Activated T-helper 9 cell treated with anti-CD3 and anti-CD28 coated beads, Interleukin-2, amount 50 U/mL, for 16 hours (primary cell): ENCODE measurements at regions not wholly inside any gene's neighbourhood (a gene's known extent, or its start where the extent isn't known, plus 50 kb on each side); places are given as distances from the start of the nearest gene placed in this dataset.

Source experiments
- DNase-seq: peaks from one replicate; pipeline ENCODE4 v3.0.0-alpha.2; 2020; ENCODE audit warnings: low read depth

DNA sequence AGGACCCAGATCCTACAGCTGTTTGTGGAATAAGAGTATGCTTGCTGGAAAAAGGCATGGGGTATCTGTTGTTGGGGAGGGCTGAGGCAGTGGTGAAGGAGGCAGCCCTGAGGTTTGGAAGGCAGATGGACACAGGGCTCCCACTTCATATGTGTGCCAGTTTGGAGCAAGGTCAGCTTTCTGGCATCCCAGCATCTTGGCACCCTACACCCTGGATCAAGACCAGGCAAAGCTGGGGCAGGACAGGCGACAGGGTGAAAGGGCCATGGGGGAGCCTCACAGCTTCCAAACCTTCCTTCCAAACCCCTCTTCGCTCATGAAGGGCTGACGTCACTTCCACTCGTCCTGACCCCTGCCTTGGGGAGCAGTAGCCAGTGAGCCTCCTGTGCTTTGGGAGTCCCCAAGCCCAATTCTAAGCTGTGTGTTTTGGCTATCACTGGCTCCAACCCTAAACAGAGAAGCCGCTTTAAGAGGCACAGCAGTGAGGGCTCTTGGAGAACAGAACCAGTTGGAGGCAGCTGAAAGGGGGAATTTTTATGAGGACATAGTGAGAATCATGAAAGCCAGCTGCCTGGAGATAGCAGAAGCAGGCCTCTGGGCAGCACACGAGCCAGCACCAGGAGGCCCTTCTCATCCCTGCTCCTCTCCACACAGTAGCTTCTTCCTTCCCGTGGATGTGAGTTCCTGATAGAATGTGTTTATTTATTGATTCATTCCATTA, 448.6 kb upstream of the CDH4 start:
- DNase-seq = no peak

DNA sequence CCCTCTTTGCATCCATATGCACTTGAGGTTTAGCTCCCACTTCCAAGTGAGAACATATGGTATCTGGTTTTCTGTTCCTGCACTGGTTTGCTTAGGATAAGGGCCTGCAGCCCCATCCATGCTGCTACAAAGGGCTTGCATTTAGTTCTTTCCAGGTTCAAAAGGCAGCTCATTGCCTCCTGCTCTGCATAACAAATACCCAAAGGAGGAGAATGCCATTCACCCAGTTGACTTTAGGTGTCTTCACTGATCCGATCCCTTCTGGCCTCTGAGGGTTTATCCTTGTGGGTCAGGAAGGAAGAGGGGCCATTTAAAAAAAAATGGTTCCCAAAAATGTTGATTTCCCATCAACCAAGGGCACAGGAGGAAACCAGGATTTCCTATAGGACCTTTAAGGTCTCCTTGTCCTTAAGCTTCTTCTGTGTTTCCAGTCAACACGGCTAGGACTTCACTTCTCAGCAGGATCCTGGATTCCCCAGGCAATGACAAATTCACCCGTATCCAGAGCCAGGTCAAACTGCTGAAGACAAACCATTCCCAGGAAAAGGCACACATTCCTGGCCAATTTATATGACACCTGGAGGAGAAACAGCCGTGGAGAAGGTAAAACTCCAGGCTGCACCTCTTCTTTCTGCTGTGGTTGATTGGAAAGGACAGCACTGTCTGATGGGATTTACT, 447.7 kb upstream of the CDH4 start:
- DNase-seq = no peak

DNA sequence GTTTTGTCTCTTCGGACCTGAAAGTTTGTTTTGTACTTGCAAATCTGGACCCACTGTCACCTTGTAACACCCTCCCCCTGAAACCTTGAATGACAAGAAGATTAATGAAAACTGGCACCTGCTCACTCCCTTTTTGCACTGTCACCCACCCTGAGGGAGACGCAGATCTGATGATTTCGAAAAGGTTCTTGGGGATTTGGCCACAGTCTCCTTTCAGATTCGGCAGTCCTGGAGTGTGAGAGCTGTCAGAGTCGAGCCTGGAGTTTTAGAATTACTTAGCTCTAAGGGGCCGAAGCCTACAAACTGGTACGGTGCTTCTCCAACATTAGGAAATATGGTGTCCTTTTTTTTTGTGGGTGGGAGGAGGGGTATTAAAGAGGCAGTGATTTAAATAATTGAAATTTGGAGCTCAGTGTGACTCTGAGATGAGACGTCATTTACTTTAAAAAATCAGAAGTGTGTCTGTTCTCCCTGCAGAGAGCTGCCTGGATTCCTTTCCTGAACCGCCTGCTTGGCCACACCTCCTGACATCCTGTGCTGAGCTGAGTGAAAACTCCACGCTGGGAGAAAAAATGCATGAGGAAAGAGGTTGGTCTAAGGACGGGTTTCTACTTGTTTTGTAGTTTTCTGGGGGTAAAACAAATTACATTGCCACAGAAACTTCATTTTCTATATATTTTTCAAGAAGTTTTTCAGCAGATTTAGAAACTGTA, 447.0 kb upstream of the CDH4 start:
- DNase-seq = no peak

DNA sequence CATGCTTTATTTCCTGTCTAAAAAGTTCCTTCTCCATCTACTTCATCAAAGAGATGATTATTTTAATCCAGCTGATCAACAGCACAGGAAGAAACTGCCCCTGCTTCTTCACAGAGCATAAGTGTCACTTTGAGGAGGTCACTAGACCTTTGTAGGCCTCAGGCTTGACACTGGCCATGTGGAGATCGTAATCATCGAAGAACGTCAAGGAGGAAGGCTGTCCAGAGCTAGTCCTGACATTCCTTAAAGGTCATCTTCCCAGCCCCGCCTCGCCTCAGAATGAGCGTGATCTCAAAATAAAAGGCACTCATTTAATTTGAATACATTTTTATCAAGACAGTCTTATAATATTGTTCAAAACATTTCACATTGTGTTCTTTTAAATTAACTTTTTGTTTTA, 445.7 kb upstream of the CDH4 start:
- DNase-seq = no peak

DNA sequence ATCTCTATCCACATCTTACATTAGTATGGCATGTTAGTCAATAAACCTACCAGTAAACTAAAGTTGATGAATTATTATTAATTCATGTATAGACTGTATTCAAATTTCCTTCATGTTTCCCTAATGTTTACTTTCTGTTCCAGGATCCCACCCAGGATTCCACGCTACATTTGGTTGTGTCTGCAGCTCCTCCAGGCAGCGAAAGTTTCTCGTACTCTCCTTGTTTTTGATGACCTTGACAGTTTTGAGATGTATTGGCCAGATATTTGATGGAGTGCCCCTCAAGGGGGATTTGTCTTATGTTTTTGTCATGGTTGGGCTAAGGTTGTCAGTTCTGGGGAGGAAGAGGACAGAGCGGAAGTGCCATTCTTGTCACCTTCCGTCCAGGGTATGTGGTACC, 445.2 kb upstream of the CDH4 start:
- no peak for DNase-seq

DNA sequence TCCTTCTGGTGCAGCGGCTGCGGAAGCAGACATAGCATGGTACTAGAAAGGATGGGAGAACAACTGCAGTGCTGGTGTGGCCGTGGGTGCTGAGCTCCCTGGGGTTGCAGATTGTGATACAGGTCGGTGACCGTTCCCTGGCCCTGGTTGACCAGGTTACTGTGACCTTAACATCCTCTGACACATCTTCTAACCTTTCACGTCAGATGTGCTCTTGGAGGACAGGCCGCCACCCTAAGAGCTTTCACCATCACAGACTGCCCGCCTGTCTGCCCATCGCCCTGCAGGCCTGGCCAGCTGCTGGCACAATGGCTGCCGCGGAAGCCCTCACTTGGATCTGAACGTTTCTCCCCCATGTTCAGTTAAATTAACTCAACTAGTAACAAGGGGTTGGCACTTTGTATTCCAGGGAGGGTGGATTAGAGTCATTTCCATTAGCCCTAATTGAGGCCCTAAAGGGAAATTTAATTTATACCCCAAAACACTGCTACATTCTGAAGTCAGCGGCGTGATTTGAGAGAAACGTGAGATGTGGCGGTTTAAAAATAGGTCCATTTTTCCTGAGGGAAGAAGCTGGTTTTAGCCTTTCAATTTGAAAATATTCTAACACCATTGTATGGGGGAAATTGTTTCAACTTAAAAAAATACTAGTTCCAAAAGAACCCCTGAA, 443.9 kb upstream of the CDH4 start:
- no peak for DNase-seq

DNA sequence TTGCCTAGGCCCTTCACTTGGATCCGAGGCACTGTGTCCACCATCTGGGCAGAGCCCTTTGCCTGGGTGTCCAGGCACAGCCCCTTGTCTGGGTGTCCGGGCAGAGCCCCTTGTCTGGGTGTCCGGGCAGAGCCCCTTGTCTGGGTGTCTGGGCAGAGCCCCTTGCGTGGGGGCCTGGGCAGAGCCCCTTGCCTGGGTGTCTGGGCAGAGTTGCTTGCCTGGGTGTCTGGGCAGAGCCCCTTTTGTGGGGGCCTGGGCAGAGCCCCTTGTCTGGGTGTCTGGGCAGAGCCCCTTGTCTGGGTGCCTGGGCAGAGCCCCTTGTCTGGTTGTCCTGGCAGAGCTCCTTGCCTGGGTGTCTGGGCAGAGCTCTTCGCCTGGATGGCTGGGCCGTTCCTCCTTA, 443.4 kb upstream of the CDH4 start:
- DNase-seq = no peak

DNA sequence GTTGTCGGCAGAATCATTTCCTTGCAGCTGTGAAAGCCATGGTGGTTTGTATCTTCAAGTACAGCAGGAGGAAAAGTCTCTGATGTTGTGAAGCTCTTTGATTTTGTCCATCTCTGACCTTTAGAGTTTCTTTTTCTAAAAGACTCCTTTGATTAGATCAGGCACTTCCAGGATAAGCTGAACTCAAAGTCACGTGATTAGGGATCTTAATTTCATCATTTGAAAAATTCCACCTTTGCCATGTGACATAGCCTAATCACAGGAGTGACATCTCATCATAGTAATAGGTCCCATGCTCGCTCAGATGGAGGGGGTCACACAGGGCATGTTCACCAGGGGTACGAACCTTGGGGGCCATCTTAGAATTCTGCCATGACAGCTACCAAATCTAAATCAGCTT, 441.5 kb upstream of the CDH4 start:
- no peak for DNase-seq

DNA sequence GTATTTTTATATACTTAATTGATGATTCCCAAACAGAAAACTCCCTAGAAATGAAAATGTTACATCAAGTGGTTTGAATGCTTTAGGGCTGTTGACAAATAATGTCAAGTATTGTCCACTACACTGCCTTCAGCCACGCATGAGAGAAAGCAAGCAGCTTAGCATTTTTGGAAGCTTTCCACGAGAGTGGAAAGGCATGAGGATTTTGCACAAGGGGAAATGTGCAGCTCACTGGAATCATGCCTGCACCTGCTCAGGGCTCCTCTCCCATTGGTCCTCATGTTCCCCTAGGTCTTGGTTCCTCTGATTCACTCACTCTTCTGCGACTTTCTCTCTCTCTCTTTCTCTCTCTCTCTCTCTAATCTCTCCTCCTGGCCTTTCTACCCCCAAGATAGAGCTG, 439.5 kb upstream of the CDH4 start:
- DNase-seq = no peak

DNA sequence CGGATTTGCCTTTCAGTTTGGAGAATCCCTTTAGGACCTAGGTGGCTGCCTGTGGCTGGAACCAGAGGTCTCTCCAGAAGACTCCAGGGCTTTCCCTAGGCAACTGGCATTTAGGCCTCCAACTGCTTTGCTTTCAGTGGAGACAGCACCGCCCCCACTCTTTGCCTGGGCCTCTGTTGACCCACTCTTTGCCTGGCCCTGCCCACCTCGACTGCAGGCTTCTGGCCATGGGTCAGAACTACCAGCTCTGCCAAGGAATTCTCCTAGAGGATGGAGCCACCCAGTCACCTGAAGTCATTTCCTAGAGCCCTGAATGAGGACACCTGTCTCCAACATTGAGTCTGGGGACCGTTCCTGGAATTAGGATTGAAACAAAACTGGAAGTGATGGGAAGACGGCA, 439.0 kb upstream of the CDH4 start:
- DNase-seq = no peak

DNA sequence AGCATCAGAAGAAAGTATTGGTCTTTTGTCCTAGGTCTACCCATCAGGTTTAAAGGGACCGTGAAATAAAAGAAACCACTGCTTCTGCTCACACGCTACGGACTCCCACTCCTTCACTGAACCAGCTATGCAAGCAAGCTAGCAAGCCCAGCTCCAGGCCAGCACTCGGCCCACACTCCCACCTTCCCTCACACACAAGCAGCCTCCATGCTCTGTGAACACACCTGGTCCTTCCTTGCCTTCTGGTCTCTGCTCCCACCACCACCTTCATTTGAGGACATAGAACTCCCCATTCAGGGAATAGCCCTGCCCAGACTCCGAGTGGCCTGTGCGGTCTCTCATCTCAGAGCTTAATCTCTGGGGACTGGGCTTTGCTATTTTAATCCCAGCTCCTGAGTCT, 436.4 kb upstream of the CDH4 start:
- no peak for DNase-seq

DNA sequence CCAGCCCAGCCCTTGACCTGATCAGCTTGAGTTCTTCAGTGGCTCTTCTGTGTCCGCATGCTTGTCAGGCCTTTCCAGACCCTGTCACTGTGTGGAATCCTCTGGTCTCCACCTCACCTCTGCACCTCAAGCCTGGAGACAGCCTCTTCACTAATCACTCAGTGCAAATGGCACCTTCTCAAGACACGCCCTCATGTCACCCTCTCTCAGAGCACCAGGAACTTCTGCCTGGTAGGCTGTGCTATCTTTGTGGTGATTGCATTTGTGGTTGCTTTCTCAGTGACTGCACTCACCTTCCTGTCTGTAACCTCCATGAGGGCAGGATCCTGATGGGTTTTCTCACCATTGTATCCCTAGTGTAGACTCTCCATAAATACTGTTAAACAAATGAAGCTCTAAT, 435.2 kb upstream of the CDH4 start:
- DNase-seq = no peak

DNA sequence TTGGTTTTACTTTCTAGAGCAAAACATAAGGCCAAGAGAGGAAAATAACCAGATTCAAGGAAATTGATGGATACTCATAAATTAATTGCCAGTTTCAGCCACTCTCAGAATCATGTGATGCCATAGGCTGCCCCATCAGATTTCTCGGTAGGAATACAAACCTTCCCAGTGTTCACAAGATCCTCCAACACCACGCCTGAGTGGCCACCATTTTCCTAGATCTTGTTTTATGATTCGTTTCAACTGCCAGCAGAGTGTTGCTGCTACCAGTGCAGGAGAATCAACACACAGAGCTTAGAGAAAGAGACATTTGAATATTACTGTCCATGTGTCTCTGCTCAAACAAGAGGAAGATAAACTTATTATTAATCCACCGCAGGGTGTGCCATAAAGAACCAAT, 434.2 kb upstream of the CDH4 start:
- DNase-seq = no peak

DNA sequence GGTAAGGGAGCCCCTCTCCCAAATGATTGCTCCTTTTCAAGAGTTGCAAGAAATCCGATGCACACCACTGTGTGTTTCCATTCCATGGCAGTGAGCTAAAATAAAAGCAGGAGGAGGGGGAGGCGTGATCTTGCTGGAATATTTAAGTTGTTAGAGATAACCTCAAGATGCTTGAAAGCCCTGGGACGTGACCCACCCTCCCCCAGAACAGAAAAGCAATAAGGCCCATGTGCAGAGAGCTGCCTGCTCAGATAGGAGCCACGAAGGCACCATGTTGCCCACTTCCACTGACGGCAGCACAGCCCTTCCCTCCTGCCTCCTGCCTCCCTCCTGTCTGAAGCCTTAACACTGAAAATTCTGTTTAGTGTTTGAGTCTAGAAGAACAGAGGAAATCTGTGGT, 432.6 kb upstream of the CDH4 start:
- no peak for DNase-seq

DNA sequence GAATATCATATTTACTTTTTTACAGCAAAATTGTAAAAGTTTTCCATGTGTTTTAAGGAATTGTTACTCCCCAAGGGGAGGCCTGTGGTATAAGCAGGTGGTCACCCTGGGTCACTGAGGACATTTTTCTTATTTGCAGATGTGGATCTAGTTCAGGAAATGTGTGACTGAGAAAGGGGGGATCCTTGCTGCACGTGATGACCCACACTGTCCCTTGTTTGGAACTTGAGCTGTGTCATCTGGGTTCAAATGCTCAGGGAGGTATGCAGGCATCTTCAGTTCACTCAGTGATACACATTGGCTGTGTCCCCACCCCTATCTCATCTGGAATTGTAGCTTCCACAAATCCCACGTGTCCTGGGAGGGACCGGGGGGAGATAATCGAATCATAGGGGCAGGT, 431.9 kb upstream of the CDH4 start:
- no peak for DNase-seq

DNA sequence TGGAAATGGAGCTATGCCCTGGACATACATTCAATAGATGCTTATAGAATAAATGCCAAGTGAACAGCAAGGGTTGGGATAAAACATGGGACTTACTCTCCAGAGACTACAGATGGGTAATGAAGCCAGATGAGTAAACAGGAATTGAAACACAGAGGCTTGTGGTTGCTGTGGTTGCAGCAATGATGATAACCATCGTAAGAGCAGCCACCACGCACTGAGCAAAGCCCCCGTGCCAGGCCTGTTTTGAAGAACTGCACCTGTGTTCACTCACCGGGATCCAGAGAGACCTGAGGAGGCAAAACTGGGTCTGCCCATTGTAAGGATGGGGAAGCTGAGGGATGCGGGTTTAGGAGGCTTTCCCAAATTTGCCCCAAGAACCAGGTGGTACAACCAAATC, 431.1 kb upstream of the CDH4 start:
- no peak for DNase-seq

DNA sequence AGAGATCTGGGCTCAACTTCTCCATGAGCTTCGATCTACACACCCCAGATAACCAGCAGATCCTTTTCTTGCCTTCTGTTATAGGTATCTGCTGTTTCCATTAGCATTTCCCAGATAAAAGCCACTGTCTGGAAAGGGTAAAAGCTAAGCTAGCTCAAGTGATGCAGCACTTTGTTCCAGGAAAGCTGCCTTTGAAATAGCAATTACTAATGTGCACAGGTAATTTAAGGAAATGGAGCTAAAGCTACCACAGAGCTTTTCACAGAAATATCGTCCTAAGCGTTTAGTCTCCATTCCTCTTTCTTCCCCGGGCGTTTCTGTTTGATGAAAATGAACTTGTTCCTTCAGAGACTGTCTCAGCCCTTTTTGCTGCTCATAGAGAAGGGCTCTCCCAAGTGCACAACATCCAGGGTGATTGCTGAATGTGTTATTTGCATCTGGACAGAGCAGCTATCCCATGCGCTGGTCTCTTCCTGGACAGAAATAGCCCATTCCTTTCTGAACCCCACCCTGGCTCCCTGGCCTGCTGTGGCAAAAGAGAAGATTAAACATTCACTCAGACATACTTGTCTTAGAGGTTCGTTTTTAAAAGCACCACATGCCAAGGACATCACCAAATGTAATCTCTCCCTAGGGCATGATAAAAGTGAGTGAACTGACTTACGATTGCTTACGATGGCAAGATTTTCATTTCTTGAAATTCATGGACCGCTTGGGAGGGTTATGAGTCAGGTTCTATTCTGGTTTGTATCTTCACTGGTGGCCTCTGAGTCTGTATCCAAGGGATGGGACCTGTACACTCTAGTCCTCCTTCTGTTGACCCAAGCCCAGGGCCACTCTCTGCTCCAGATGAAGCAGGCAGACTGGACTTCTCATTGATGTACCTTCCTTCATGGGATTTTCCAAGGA, 429.1 kb upstream of the CDH4 start:
- DNase-seq = no peak

DNA sequence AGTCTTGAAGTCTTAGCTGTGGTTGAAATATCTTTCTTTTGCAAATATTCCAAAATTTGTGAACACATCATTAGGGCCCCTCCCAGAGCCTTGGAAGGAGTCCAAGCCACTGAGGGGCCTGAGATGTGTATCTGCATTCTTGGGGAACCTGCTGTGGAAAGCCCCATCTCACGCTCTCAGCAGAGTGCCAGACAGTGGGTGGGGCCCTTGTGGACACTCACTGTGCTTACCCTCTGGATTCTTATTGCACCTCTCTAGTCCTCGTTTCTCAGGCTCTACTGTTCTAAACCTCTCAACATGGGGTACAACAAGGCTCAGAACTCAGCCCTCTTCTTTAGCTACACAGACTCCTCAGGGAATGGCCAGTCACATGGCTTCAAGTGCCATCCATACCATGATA, 416.2 kb upstream of the CDH4 start:
- DNase-seq = no peak

DNA sequence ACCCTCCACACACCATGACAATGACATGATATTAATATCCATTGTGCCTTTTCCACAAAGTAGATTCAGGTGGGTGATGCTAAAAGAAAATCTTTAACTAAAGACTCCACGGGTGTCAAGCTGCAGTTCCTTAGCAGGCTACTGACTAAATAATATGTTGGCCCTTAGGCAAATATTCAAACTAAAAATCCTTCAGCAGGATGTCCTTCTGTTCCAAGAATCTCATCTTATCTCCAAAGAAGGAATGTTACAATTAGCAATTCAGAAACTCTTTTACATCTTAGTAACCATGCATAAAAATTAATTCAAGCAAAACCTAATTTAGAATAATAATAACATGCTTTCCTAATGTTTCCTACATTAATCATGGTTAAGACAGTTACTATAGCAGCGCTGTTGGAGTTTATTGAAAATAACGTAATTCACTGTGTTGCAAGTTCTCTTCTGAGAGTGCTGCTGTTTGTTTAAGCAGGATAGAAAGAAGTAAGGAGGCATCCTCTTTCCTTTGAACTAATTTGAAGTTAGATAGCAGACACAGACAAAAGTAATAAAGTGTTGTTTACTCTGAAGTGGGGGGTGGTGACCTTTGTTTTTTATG, 414.8 kb upstream of the CDH4 start:
- no peak for DNase-seq

DNA sequence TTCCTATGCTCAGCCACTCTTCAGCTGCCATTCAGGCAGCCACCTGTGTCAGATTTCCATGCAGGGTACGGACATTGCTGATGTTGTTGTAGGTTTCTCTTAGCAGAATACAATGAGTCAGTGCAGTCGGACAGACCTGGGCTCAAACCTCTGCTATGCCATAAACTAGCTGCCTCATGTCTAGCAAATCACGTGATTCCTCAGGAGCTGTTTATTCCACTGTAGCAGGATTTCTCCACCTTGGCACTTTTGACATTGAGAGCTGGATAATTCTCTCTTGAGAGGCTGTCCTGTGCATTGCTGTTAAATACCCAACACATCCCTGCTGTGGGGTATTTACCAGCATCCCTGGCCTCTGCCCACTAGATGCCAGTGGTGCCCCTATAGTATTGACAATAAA, 413.8 kb upstream of the CDH4 start:
- DNase-seq = no peak

DNA sequence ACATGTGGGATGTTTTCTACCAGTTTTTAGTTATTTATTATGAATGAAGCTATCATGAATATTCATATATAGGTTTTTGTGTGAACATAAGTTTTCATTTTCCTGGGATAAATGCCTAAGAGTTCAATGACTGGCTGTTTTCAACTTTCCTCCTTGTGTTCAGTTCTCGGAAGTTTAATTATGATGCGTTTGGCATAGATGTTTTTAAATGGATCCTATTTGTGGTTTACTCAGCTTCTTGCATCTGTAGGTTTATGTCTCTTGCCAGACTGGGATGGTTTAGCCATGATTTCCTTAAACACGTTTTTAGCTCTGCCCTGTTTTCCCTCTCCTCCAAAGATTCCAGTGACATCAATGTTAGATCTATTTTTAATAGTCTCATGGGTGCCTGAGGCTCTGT, 411.1 kb upstream of the CDH4 start:
- DNase-seq = no peak

DNA sequence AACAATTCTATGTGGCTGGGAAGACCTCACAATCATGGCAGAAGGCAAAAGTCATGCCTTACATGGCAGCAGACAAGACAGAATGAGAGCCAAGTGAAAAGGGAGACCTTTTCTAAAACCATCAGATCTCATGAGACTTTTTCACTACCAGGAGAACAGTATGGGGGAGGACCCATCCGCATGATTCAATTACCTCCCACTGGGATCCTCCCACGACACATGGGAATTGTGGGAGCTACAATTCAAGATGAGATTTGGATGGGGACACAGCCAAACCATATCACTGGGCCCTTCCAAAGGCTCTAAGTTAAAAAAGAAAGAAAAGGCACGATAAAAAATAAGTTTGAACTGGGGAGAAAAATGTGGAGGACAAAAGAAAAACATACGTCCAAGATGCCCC, 406.9 kb upstream of the CDH4 start:
- DNase-seq = no peak
